WTC11 (cell line): ENCODE measurements at regions not wholly inside any gene's neighbourhood (a gene's known extent, or its start where the extent isn't known, plus 50 kb on each side); places are given as distances from the start of the nearest gene placed in this dataset.
A peak's percentile ranks its signal among the peaks of the same experiment; 100 is the strongest.

ENCODE experiments used
- CREB1 ChIP-seq: sonication (generic); formaldehyde crosslinking; IDR thresholded peaks from 2 replicates; pipeline ENCODE4 v1.8.0; 2023; ENCODE audit warnings: mild to moderate bottlenecking, missing genetic modification reagents
- CTCF ChIP-seq: fragments of 200-600 bp; IDR thresholded peaks from 2 replicates; pipeline ENCODE4 v1.8.0; 2022; ENCODE audit warnings: antibody characterized with exemption
- E2F1 ChIP-seq: sonication (generic); formaldehyde crosslinking; IDR thresholded peaks from 2 replicates; pipeline ENCODE4 v1.8.0; 2022; ENCODE audit warnings: mild to moderate bottlenecking, missing genetic modification reagents
- ESRRA ChIP-seq: sonication (generic); formaldehyde crosslinking; IDR thresholded peaks from 2 replicates; pipeline ENCODE4 v1.8.1; 2022; ENCODE audit warnings: mild to moderate bottlenecking, missing genetic modification reagents, borderline replicate concordance
- FOXP1 ChIP-seq: sonication (generic); formaldehyde crosslinking; IDR thresholded peaks from 2 replicates; pipeline ENCODE4 v1.8.0; 2022; ENCODE audit warnings: missing genetic modification reagents, mild to moderate bottlenecking, moderate library complexity, borderline replicate concordance
- JAZF1 ChIP-seq: fragments of 250-450 bp; sonication (Bioruptor Pico); IDR thresholded peaks from 2 replicates; pipeline ENCODE4 v1.9.0; 2021; ENCODE audit warnings: moderate library complexity, mild to moderate bottlenecking, inconsistent platforms
- NR3C1 ChIP-seq: sonication (generic); formaldehyde crosslinking; conservative IDR thresholded peaks from 2 replicates; pipeline ENCODE4 v1.8.1; 2023; ENCODE audit warnings: low read depth, mild to moderate bottlenecking, missing genetic modification reagents
- PRRX2 ChIP-seq: fragments of 250-450 bp; sonication (Bioruptor Pico); IDR thresholded peaks from 2 replicates; pipeline ENCODE4 v1.8.0; 2021; ENCODE audit warnings: mild to moderate bottlenecking
- STAT6 ChIP-seq: sonication (generic); formaldehyde crosslinking; conservative IDR thresholded peaks from 2 replicates; pipeline ENCODE4 v1.8.1; 2023; ENCODE audit warnings: mild to moderate bottlenecking, low read depth, missing genetic modification reagents, moderate library complexity
- ZNF532 ChIP-seq: fragments of 250-450 bp; sonication (Bioruptor Pico); IDR thresholded peaks from 2 replicates; pipeline ENCODE4 v1.9.0; 2021; ENCODE audit warnings: mild to moderate bottlenecking, borderline replicate concordance

GRCh38 chr17:16873174-16874035 lies 98.5 kb downstream of the TNFRSF13B start:
- TF ChIP-seq STAT6 (CRISPR knock-in tag) (no peak), PRRX2 (CRISPR knock-in tag) (no peak), CREB1 (CRISPR knock-in tag) (no peak), CTCF (peak; percentile 89), ZNF532 (CRISPR knock-in tag) (no peak), ESRRA (no peak), E2F1 (CRISPR knock-in tag) (no peak), NR3C1 (CRISPR knock-in tag) (no peak), FOXP1 (CRISPR knock-in tag) (no peak), JAZF1 (CRISPR knock-in tag) (no peak)
